ENCODE measurements at regions not wholly inside any gene's neighbourhood (a gene's known extent, or its start where the extent isn't known, plus 50 kb on each side); places are given as distances from the start of the nearest gene placed in this dataset.

DNA sequence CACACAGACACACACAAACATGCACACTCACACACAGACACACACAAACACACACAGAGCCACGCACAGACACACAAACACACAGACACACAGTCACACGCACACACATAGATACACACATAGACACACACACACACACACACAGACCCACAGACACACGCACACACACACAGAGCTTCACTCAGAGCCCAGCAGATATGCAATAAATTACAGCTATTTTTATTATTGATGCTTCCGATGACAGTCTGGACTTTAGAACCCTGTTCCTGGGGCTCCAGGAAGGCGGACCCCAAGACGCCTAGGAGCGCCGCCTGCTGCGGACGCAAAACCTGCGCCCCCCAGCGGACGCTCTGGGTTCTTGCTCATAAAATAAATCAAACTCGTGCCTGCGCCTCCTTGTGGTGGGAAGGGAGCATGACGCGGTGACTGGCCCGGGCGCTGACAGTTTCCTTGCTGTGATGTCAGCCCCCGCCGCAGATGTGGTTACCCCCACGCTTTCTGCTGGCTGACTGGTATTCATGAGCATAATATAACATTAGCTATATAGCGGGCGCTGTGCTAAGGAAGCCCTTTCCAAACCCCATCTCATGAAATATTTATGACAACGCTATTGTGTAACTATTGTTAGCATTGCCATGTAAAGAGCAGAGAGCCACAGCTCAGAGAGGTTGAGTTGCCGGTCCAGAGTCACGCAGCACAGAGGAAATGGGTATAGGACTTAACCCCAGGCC, 64.4 kb upstream of the TM9SF2 start:
- DNase-seq (ENCODE audit: insufficient read length, low spot score) = no peak
- TF ChIP-seq TAF1 (IDR thresholded peaks at IDR 0.05; ENCODE audit: low read depth, low read length) (no peak), PAX5 (IDR thresholded peaks at IDR 0.05; ENCODE audit: insufficient read depth, low read length, severe bottlenecking) (peak; percentile 83), SPI1 (IDR thresholded peaks at IDR 0.05; ENCODE audit: low read depth, low read length) (no peak), POLR2AphosphoS5 (IDR thresholded peaks at IDR 0.05; ENCODE audit: low read depth, low read length) (no peak), POU2F2 (IDR thresholded peaks at IDR 0.05; ENCODE audit: low read depth, low read length) (peak; percentile 79; the same call in 1 of the 2 replicates), POLR2A (IDR thresholded peaks at IDR 0.05; ENCODE audit: low read depth, low read length) (no peak)
- peak; percentile 94 for FAIRE-seq

DNA sequence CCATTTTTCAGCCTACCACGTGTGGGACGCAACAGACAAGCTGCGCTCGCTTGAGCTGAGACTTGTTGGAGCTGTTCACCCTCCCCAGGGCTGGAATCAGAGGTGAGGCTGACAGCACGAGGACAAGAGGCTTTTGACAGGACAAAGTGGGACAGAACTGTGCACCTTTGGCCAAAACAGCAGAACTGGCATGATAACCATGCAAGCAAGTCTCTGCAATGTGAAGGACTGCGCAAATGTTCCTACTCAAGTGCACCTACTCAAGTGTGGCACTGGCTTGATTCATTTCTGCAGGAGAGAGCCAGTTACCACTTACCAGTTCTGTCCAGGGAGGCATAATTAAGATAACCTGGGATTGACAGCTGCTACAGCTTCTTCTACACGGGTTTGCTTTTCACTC, 62.2 kb upstream of the TM9SF2 start:
- no peak for TF ChIP-seq POU2F2 (IDR thresholded peaks at IDR 0.05; ENCODE audit: low read depth, low read length)
- DNase-seq (ENCODE audit: insufficient read length, low spot score) (no peak), FAIRE-seq (no peak)

DNA sequence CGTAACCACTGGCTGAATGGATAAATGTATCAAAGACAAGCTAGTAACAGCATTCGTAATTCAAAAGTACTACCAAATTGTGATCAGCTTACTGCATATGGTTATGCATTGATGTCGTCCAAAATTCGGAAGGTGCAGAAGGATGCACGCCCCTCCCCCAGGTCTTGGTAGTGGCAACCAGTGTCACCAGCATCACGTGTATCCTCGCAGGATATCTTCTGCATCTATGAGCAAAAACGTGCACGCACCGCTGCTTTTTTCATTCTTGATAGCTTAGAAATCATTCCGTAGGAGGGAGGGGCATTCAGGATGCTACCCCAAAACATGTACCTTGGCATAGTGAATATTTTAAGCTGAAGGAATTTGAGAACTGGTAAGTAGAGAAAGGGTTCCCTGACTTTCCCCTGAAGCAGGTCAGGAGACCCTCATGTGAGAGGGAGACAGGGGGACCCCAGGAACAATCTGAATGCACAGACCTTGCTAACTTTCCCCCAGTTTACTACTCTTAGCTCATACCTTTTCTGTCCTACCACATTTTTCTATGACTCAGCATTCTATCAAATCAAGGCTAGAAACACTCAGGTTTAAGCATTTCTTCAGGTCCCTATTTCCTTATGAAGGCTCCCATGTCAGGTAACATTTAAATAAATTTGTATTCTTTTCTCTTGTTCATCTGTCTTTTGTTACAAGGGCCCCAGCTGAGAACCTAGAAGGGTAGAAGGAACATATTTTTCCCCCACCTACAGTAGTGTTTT, 61.2 kb upstream of the TM9SF2 start:
- FAIRE-seq = no peak
- TF ChIP-seq POLR2AphosphoS5 (IDR thresholded peaks at IDR 0.05; ENCODE audit: low read depth, low read length) (no peak), TAF1 (IDR thresholded peaks at IDR 0.05; ENCODE audit: low read depth, low read length) (no peak), POU2F2 (IDR thresholded peaks at IDR 0.05; ENCODE audit: low read depth, low read length) (no peak), POLR2A (IDR thresholded peaks at IDR 0.05; ENCODE audit: low read depth, low read length) (no peak), PAX5 (IDR thresholded peaks at IDR 0.05; ENCODE audit: insufficient read depth, low read length, severe bottlenecking) (no peak), SPI1 (IDR thresholded peaks at IDR 0.05; ENCODE audit: low read depth, low read length) (no peak)
- DNase-seq (ENCODE audit: insufficient read length, low spot score) = no peak

DNA sequence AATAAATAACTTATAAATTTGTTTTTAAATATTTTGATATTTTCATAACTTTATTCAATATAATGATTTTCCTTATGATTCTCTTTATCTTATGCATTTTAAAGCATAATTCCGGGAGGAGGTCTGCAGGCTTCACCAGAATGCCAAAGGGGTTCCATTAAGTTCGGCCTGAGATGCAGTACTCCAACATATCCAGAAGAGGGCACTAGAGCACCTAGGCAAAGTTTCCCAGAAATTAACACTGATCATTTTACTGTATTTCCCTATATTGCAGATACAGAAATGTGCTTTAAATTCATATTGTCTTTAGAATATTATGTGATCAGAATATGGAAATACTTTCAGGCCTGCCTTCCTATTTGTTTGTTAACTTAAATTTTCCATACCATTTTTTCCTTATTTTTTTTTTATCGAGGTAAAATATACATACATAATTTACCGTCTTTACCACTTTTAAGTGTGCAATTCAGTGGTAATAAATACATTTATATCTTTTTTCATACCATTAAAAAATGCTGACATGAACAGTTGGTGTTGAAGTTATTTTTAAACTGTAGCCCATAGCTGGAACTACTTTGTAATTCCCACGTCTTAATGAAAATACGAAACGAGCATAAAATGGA, 58.9 kb upstream of the TM9SF2 start:
- DNase-seq (ENCODE audit: insufficient read length, low spot score) (no peak), FAIRE-seq (no peak)
- no peak for TF ChIP-seq POLR2A (IDR thresholded peaks at IDR 0.05; ENCODE audit: low read depth, low read length)
- TF ChIP-seq POU2F2 (IDR thresholded peaks at IDR 0.05; ENCODE audit: low read depth, low read length) = no peak
- TF ChIP-seq TAF1 (IDR thresholded peaks at IDR 0.05; ENCODE audit: low read depth, low read length) = no peak
- no peak for TF ChIP-seq POLR2AphosphoS5 (IDR thresholded peaks at IDR 0.05; ENCODE audit: low read depth, low read length)
- no peak for TF ChIP-seq SPI1 (IDR thresholded peaks at IDR 0.05; ENCODE audit: low read depth, low read length)
- TF ChIP-seq PAX5 (IDR thresholded peaks at IDR 0.05; ENCODE audit: insufficient read depth, low read length, severe bottlenecking) = no peak

DNA sequence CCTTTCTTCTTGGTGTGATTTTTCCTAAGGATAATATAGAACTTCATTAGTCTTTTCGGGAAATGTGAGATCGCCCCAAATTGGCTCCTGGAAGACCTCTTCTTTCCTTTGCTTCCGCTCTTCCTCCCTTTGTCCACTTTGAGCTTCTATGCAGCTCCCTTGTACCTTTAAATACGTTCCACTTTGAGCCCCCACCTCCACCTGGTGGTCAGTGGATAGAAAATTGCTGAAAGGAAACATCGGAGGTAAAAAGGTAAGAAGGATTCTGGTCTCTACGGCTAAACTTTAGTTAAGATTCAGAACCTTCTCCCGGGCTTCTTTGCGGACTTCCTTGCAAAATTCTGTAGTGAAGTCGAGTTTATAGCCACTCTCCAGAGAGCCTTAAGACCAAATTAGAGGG, 55.0 kb upstream of the TM9SF2 start:
- no peak for DNase-seq (ENCODE audit: insufficient read length, low spot score)
- TF ChIP-seq POLR2AphosphoS5 (IDR thresholded peaks at IDR 0.05; ENCODE audit: low read depth, low read length) (no peak), POLR2A (IDR thresholded peaks at IDR 0.05; ENCODE audit: low read depth, low read length) (no peak), POU2F2 (IDR thresholded peaks at IDR 0.05; ENCODE audit: low read depth, low read length) (no peak), PAX5 (IDR thresholded peaks at IDR 0.05; ENCODE audit: insufficient read depth, low read length, severe bottlenecking) (no peak), SPI1 (IDR thresholded peaks at IDR 0.05; ENCODE audit: low read depth, low read length) (no peak), TAF1 (IDR thresholded peaks at IDR 0.05; ENCODE audit: low read depth, low read length) (no peak)
- no peak for FAIRE-seq

DNA sequence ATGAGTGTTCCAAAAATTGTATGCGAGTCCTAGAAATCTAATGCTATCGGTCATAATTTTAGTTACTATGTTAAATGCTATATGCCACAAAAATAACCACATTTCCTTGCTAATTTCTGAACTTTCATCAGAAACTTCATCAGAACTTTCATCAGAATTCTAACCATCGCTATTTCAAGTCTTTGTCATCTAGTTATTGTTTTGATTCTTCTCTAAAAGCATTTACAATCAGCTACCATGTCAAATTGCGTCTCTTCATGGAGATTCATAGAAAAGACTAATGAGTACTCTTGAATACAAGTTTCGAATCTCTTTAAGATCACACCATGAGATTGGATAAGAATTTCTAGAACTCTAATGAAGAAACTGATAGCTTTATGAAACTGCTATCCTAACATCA, 52.7 kb upstream of the TM9SF2 start:
- FAIRE-seq = no peak
- TF ChIP-seq POLR2A (IDR thresholded peaks at IDR 0.05; ENCODE audit: low read depth, low read length) = no peak
- no peak for TF ChIP-seq SPI1 (IDR thresholded peaks at IDR 0.05; ENCODE audit: low read depth, low read length)
- no peak for DNase-seq (ENCODE audit: insufficient read length, low spot score)

DNA sequence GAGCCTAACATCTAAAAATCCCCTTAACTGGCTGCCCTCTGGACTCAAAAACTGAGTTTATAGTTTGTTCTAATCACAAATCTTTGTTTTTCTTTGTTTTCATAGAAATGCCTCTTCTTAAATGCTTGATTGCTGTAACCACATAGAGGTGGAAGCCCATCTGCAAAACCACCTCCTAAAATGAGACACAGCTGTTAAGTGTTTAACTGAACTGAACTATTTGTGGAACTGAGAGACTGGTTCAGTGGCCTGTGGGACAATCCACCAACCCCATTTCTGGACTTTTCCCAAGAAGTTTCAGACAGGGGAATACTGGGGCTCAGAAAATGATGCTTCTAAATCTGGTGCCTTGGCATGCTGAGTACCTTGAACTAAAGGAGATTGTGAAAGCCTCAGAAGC, 50.9 kb upstream of the TM9SF2 start:
- DNase-seq (ENCODE audit: insufficient read length, low spot score) (no peak), FAIRE-seq (peak; percentile 5)
- TF ChIP-seq TAF1 (IDR thresholded peaks at IDR 0.05; ENCODE audit: low read depth, low read length) (no peak), POU2F2 (IDR thresholded peaks at IDR 0.05; ENCODE audit: low read depth, low read length) (no peak), PAX5 (IDR thresholded peaks at IDR 0.05; ENCODE audit: insufficient read depth, low read length, severe bottlenecking) (no peak), POLR2A (IDR thresholded peaks at IDR 0.05; ENCODE audit: low read depth, low read length) (no peak), SPI1 (IDR thresholded peaks at IDR 0.05; ENCODE audit: low read depth, low read length) (no peak), POLR2AphosphoS5 (IDR thresholded peaks at IDR 0.05; ENCODE audit: low read depth, low read length) (no peak)

Data from GM12891 (cell line).